G401.6 (cell line): ENCODE measurements at regions not wholly inside any gene's neighbourhood (a gene's known extent, or its start where the extent isn't known, plus 50 kb on each side); places are given as distances from the start of the nearest gene placed in this dataset.

Source experiments
- FAIRE-seq: peaks from 2 replicates; lab custom pipeline; 2012; peaks lifted over from hg19 to GRCh38; lab: Jason Lieb, UNC

DNA sequence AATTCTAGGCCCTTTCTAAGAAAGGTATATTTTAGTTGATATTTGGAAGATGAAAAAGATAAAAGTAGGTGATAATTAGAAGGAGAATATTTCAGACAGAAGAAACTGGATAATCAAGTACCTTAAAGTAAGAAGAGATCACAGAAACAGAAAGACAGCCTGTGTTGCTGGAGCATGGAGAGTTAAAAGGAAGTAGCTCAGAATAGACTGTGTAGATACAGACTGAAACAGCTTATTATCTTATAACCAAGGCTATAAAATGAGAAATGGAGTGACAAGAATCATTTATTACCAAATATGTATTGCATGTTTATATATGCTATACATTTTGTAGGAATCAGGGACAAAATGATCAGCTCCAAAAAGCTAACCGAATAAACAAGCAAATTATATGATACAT is 1120.3 kb downstream of the BRINP3 start:
- FAIRE-seq: no peak

DNA sequence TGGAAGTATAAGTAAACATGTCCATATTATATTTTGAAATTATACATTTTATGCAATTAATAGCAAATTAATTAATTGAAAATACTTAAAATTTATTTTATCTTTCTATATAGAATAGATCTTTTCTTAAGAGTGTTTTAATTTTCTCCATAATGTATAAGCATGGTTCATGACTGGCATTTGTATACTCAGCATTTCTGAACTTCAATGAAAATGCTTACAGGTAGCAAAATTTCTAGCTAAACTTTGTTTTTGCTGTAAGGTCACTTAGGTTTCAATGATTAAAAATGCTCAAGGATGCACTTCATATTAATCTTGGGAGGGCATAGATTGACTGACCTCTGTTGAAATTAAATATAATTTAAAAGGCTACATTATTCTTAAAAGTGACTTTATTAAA is 1108.1 kb downstream of the BRINP3 start:
- no peak for FAIRE-seq

DNA sequence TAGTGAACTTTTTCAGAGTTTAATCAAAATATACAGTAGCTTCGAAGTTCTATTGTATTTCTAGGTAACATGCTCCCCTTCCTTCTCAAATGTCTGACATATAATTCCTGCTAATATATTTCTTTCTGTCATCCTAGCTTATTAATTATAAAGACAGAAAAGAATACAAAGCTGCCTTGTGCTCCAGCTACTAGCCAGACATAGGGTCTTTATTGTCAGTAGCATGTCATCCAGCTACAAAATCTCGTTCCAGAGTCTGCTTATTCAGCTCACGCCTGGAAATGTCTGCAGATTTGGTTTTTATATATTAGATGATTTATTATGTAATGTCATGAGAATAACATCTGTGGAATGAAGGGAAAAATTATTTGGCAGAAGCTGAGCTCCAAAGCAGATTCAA is 1102.8 kb downstream of the BRINP3 start:
- FAIRE-seq: no peak

DNA sequence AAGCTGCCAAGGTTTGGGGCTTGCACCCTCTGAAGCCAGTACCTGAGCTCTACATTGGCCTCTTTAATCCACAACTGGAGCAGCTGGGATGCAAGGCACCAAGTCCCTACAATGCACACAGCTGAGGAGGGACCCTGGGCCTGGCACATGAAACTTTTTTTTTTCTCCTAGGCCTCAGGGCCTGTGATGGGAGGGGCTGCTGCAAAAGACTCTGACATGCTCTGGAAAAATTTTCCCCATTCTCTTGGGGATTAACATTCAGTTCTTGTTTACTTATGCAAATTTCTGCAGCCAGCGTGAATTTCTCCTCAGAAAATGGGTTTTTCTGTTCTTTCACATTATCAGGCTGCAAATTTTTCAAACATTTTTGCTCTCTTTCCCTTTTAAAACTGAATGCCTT is 1072.2 kb downstream of the BRINP3 start:
- FAIRE-seq: no peak

DNA sequence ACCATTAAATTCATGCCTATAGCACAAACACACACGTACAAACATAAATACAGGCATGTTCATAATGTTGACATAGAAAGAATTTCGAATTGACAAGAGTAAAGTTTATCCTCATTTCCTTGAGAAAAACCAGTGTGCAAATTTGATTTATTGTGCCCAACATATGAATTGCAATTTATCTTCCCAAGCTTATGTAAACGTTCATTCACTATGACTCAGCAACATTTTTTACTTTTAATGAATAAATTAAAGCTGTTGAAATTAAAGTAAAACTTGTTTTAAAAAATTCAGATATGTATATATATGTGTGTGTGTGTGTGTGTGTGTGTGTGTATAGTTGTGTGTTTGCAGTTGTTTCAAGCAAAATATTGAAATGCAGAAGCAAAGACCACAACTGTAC is 1067.9 kb downstream of the BRINP3 start:
- FAIRE-seq: no peak

DNA sequence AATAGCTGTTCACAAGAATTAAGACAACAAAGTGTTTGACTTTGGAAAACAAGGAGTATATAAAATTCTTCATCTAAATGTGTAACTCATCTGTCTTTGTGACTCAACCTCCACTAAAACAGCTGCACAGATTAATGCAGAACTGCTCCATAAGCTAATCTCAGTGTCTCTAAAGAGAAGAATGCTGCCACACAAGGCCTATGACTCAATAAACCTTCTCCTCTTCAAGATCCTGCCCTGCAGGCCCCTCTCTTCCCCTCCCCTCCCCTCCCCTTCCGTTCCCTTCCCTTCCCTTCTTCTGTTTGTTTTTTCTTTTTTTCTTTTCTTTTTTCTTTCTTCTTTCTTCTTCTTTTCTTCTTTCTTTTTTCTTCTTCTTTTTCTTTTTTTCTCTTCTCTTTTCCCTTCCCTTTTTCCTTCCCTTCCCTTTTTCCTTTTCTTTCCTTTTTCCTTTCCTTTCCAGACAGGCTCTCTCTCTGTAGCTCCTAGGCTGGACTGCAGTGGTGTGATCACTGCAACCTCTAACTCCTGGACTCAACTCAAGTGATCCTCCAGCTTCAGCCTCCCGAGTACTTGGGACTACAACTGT is 1052.8 kb downstream of the BRINP3 start:
- no peak for FAIRE-seq

DNA sequence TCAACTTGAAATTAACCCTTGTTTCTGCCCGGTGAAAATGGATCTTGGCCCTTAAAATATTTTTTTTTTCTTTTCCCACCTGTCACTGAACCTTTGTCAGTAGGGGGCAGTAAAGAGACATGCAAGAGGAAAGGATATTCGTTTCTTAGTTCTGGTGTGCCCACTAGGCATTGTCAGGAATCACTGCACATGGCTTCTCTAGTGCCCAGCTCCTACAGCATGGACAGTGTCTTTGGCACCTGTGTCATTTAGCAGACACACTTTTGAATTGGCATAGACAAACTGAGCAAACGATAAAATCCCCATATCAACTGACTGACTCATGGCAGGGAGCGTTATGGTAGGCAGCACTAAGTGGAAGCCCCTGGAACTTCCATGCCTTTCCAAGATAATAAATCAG is 1048.1 kb downstream of the BRINP3 start:
- no peak for FAIRE-seq

DNA sequence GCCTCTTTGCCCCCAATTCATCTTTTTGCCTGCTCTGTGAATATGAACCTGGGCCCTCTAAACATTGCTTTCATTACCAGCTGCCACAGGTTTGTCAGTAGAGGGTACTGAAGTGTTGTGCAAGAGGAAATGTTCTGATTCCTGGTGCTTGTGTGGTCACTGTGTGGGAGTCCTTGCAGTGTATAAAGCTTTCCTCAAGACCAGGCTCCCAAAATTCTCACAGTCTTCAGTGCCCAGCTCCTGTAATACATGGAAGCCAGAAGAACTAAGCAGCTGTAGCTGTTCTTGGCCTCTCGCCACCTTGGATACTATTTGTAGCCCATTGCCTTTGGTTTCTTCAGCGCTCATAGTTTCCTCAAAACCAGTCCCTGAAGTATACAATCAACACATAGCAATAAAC is 1046.2 kb downstream of the BRINP3 start:
- FAIRE-seq: no peak

DNA sequence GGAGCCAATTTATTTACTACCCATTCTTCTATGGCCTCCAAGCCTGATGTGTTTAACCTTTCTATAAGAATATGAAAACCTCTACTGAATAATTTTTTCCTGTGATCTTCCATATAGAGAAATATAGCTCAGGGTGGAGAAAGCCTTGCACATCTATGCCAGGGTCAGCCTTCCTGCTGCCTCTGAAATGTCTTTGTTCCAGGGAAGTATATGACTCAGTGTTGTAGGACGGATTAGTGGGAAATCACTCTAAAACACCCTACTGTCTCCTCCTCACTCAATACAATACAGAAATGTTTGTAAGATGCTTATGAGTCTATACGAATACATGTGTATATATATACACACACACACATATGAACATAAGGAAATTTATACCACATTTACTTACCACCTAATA is 1044.9 kb downstream of the BRINP3 start:
- no peak for FAIRE-seq

DNA sequence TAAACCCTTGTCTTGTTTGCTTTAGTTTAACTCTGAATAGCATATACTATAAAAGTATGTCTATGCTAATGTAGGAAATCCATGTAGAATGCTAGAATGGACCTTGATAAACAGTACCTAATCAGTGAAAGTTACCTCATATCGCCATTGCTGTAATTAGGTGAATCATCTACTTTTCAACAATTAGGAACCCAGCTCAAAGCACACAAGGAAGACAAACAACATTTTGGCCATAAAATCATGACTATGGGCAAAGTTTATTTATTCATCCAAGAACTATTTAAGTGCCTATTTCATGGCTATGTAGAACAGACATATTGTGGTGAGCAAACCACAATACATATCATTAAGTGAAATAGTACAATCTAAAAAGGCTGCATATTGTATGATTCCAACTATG is 1043.2 kb downstream of the BRINP3 start:
- no peak for FAIRE-seq

DNA sequence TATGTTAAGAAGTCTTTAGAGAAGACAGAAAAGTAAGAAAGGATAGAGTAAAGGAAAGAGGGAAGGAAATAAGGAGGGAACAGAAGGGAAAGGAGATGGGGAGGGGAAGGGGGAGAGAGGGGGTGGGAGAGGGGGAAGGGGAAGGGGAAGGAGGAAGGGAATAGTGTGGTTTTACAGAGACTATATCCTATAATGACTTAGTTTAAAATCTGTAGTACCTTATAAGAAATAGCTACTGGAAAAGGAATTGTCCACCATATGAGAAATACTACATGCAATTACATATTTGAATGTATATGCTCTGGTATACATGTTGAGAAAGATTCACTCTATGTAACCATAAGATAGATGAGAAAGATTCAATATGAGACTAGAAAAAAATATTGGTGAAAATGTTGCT is 1042.3 kb downstream of the BRINP3 start:
- no peak for FAIRE-seq

DNA sequence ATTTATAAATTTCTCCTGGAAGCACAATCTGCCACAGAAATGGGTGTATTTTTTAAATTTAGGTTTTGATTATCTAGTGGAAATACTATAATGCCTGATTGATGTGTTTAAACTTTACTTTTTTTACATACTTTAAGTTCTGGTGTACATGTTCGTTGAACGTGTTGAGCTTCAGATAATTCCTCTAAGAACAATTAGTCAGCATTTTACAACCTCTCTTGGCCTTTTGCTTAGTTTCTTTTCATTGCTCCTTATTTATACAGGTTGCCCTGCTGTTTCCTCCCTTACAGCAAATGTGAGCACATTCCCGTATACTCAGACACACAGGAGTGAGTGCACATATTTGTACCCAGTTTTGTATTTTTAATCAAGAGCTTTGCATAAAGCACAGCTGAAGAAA is 1038.9 kb downstream of the BRINP3 start:
- no peak for FAIRE-seq

DNA sequence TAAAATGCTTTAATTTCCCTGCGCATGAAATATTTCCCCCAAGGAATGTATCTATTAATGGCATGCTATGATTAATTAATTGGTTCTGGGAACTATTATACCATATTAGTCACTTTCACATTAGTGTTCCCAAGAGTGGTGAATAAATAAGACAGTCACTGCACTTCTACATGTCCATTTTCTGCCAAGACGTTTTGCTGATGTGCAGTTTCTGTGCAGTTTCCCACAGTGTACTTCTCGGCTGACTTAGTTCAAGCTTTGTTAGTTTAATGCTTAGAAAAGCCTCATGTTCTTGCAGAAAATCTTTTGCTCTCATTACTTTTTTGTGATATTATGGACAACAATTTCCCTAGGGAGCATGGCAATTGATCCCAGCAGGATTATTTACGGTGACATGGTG is 1014.5 kb downstream of the BRINP3 start:
- FAIRE-seq: no peak

DNA sequence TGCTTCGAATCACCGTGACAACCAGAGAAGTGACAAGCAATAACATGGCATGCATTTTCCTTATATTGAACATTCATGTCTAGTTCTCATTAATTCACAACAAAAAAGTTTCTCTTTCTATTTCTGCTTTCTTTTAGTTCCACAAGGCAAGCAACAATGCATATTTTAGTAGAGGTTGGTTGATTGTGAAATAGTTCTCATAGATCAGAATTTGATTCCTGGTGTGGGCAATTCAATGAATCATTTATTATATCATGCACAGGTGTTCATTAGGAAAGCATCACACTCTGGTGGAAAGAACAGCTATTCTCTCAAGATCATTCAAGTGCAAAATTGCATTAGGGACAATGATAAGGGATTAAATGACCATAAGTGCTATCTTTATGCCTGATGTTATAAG is 980.9 kb downstream of the BRINP3 start:
- no peak for FAIRE-seq

DNA sequence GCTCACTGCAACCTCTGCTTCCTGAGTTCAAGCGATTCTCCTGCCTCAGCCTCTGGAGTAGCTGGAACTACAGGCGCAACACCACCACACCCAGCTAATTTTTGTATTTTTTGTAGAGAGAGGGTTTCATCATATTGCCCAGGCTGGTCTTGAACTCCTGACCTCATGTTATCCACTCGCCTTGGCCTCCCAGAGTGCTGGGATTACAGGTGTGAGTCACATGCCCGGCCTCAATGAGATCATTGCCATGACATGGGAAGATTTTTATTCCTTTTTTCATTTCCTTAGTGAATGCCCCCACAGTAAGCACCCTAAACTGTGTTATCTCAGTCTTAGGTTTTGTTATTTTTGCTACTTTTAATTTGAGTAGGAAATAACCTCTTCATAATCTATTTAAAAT is 977.9 kb downstream of the BRINP3 start:
- no peak for FAIRE-seq

DNA sequence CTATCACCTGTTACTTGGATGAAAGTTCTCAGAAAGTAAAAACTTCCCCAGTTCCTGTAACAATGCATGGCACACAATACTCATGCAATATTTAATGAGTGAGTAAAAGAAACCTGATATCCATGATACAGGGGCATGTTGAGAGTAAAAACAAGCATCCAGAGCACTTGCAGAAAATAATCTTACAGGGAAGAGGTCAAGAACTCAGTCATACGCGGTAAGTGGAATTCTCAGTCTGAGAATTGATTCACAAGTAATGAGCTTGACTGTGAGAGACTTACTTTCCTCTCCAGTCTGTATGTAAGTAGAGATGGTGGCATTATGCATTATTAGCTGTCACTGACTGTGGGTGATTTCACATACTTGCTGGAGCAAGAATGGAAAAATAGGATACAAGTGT is 976.9 kb downstream of the BRINP3 start:
- FAIRE-seq: no peak

DNA sequence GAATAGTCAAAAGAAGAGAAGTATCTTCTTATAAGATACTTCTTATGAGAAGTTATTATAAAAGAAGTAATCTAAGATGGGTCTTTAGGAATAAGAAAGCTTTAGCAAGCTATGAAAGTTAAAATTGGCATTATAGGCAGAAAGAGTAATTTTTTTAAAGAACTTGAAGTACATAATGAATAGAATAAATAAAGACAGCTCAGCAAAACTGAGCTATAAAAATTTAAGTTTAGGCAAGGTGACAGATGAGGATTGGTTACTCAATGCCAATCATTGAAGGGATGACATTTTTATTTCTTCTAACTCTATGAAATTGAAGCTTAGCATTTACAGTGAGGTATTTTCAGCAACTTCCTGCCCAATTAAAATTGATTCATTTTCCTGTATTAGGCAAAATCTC is 966.8 kb downstream of the BRINP3 start:
- FAIRE-seq: no peak

DNA sequence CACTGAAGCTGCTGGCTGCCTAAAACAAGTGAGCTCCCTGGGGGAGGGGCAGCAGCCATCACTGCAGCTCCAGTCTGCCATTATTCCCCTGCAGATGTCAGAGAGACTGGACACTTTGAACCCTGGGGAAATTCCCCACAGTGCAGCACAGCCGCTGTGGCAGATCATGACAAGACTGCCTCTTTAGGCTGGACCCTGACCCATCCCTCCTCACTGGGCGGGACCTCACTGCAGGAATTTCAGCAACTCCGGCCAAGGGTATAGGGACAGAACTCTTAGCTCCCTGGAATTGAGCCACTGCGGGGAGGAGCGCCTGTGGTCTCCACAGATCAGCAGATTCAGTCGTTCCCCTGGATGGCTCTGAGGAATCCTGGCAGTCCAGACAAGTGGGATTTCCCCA is 964.6 kb downstream of the BRINP3 start:
- no peak for FAIRE-seq

DNA sequence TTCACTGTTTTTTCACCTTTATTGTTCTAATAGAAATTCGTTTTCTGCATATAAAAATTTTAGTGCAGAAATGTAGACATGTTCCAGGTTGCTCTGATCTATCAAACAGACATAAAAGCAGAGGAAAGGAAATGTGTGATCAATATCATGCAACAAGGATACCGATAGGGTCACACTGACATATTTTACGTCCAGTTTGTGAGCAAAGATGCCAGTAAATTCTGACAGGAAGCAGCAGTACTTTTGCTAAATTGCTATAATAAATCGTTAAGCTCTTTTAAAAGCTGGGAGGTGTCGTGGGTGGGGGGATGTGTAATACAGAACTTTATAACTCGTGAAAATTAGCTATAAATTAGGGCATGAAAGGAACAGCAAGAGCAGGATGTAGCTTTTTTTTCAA is 955.2 kb downstream of the BRINP3 start:
- no peak for FAIRE-seq

DNA sequence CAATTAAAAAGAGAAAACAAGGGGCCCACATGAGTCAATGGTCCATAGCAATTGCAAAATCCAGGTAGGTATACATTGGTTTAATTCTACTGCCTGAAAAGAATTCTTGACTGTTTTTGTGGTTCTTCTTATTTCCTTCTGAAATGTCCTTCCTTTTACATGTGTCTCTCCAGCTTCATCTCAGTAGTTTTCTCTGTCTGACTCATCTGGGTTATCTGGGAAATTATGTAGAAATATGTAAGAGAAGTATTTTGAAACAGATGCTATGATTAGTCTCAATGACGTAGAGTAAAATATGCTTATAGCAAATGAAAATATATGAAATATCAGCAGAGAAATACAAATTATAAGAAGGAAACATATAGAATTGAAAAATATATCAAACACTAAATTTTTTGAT is 953.2 kb downstream of the BRINP3 start:
- FAIRE-seq: no peak

DNA sequence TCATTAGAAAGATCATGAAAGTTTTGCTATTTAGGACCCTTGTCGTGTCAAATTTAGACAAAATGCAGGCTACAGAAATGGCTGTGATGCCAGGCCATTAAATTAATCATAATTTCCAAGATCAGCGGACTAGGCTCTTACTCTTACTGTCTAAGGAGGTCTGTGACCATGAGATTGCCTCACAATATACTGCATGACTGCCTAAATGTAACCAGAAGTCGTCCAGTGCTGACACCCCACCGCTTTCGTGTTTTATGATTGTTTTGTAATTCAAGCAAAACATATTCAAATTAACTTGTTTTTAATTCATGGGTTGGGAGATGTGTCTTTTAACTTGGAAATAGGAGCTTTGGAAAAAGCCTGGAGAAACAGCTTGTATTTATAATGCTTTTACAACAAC is 947.5 kb downstream of the BRINP3 start:
- no peak for FAIRE-seq

DNA sequence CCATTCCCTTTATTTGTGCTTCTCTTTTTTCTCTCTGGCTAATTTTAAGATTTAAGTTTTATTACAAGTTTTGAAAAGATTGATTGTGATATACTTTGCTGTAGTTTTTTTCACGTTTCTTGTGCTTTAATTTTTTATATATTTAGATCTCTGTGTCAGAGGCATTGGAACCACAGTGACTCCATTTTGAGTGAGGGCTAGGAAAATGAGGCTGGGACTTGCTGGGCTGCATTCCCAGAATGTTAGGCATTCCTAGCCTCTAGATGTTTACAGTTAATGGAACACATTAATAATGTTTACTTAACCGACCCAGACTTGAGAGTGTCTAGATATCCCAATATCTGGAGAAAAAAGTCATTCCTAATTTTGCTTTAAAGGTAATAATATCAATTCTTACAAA is 939.4 kb downstream of the BRINP3 start:
- no peak for FAIRE-seq

DNA sequence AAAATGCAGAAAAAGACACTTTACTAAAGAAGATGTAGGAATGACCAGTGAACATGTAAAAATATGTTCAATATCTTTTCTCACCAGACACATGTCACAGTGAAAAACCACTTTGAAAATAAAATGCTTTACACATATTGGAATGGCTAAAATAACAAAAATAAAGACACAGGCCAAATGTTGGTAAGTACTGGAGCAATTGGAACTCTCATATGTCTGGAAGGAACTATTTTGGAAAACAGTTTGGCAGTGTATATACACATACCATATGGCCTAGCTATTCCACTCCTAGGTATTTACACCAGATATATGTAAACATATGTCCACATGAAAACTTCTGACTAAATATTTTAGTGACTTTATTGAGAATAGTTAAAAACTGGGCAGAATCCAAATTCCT is 927.2 kb downstream of the BRINP3 start:
- no peak for FAIRE-seq

DNA sequence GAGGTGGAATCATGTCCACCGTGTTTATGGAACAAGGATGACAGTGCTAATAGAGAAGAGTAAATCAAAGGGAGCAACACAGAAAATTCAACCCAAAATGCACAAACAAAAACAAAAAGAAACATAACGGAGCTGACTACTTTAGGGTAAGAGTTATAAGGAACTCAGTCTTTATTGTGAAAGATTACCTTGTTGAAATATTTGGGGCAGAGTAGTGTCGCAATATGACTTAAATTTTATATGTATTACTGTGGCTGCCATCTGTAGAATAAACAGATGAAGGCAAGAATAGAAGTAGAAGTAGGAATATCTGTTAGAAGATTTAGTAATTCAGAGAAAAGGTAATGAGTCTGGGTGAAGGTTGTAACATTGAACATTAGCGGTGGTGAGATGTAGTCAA is 913.9 kb downstream of the BRINP3 start:
- FAIRE-seq: no peak

DNA sequence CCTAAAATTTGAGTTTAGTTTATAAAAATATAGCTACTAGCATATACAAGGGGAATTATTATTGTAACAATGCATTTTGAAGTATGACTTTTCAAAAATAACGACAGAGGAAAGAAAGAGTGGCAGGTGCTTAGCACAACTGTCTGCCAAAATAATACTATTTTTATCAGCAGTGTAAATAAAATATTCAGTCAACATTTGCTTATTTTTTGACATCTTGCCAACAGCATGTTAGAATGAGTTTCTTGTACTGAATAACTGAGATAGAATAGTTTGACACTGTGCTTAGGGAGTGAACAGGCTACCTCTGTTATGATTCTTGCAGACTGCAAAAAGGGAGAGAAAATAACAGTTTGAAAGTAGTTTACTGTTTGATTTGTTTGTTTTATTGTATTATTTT is 909.8 kb downstream of the BRINP3 start:
- no peak for FAIRE-seq
